ENCODE measurements at regions not wholly inside any gene's neighbourhood (a gene's known extent, or its start where the extent isn't known, plus 50 kb on each side); places are given as distances from the start of the nearest gene placed in this dataset.

DNA sequence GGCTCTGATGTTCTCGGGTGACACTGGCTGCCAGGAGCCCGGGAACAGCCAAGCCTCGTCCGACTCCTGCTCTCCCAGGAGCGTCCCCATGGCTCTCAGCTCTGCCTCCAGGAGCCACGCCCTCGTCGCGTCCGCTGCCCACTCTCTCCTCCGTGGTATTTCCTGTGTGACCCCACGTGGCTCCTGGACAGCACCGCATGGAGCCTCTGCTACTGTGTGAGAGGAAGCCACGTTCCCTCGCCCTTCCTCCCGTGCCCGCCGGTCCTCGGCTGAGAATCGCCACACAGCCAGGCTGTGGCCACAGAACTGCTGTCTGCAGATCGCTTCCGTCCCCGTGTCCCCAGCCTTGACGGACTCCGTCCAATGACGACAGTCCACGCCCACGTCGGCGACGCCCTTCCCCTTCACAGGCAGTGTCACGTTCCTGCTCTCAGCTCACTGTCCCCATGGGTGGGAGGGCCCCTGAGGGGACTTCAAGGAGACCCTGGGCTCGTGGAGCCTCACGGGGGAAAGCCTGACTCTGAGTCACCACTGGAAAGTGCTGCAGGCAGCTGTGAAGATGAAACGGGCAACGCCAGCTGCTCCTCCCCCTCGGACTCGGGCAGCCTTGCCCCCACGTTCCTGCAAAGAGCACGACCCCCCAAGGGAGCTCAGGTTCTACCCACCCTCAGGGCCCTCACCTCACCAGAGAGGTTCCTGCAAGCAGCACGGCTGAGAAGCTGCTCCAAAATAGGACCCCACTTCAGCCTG lies 458.5 kb downstream of the BRD1 start:
- Histone ChIP-seq H3K27me3 (ENCODE audit: control insufficient read depth, insufficient read depth, low read length) (no peaks in the 10 kb centered on the region), H3K27ac (ENCODE audit: low read length) (no peak overlapping the region), H3K4me3 (ENCODE audit: low read depth in 2 of 2, low read length in 2 of 2) (peak overlapping the region; percentile 4 to 24; a peak in 3 of 4 replicates), H3K9me3 (ENCODE audit: control insufficient read depth, insufficient read depth, low read depth, low read length) (no peaks in the 10 kb centered on the region), H3K4me1 (ENCODE audit: control insufficient read depth, insufficient read depth, low read length) (no peaks in the 10 kb centered on the region; the same call in 1 of the 2 replicates), H3K36me3 (ENCODE audit: control insufficient read depth, insufficient read depth, low read length) (no peaks in the 10 kb centered on the region)
- in situ Hi-C loops (cut with HindIII; ENCODE audit: low pct_unique_long_range_greater_than_20kb, low sequenced_read_pairs) (no loop called here), intact Hi-C loops (cut with micrococcal nuclease; ENCODE audit: unreplicated experiment) (no loop called here)
- ATAC-seq (peak; percentile 68), DNase-seq (ENCODE audit: low read depth, low spot score) (no peak)
- BruUV-seq (replicated peaks), result no TSS peak
- TF ChIP-seq POLR2AphosphoS5 (IDR thresholded peaks at IDR 0.05; ENCODE audit: low read depth, low read length), result no peak
- no peak for TF ChIP-seq REST (IDR thresholded peaks at IDR 0.05; ENCODE audit: insufficient read depth in 1 of 2, low read depth in 2 of 2, low read length in 1 of 2)
- no peak for TF ChIP-seq SIN3A (IDR thresholded peaks at IDR 0.05; ENCODE audit: borderline replicate concordance, insufficient read depth, low read depth, low read length)
- TF ChIP-seq CTCF (IDR thresholded peaks at IDR 0.05), result no peak
- TF ChIP-seq TCF7L2 (IDR thresholded peaks at IDR 0.05; ENCODE audit: low read depth, low read length), result no peak
- ChIA-PET POLR2A (no interaction called here), CTCF (interaction anchor here (0.6 kb wide), 1 partner anchor 146 kb away, joined by 3 read pairs; no protein-coding TSS in a partner anchor)

GRCh38 chr22:49368221-49368975 lies 459.3 kb downstream of the BRD1 start:
- intact Hi-C loops (cut with micrococcal nuclease; ENCODE audit: unreplicated experiment), result no loop called here
- TF ChIP-seq REST (IDR thresholded peaks at IDR 0.05; ENCODE audit: insufficient read depth in 1 of 2, low read depth in 2 of 2, low read length in 1 of 2) (no peak), POLR2AphosphoS5 (IDR thresholded peaks at IDR 0.05; ENCODE audit: low read depth, low read length) (no peak)
- Histone ChIP-seq H3K4me3 (ENCODE audit: low read depth in 2 of 2, low read length in 2 of 2) (peak overlapping the region in 1 of 2 experiments; percentile 24; a peak in 2 of 4 replicates), H3K27me3 (ENCODE audit: control insufficient read depth, insufficient read depth, low read length) (no peaks in the 10 kb centered on the region), H3K9me3 (ENCODE audit: control insufficient read depth, insufficient read depth, low read depth, low read length) (no peaks in the 10 kb centered on the region), H3K36me3 (ENCODE audit: control insufficient read depth, insufficient read depth, low read length) (no peaks in the 10 kb centered on the region), H3K4me1 (ENCODE audit: control insufficient read depth, insufficient read depth, low read length) (no peaks in the 10 kb centered on the region; the same call in 1 of the 2 replicates), H3K27ac (ENCODE audit: low read length) (no peak overlapping the region)
- BruUV-seq (replicated peaks), result no TSS peak
- POLR2A ChIA-PET, result no interaction called here
- CTCF ChIA-PET, result interaction anchor here (0.6 kb wide), 1 partner anchor 147 kb away, joined by 3 read pairs; no protein-coding TSS in a partner anchor
- ATAC-seq, result no peak
- in situ Hi-C loops (cut with HindIII; ENCODE audit: low pct_unique_long_range_greater_than_20kb, low sequenced_read_pairs), result no loop called here
- DNase-seq (ENCODE audit: low read depth, low spot score), result no peak

Measured in Panc1 (cell line).